GM18508 (cell line): ENCODE measurements at regions not wholly inside any gene's neighbourhood (a gene's known extent, or its start where the extent isn't known, plus 50 kb on each side); places are given as distances from the start of the nearest gene placed in this dataset.
A peak's percentile ranks its signal among the peaks of the same experiment; 100 is the strongest.

Experiments used
- ATAC-seq: cut with Tn5 transposase; IDR thresholded peaks from one replicate; pipeline ENCODE4 v1.9.1; 2021; ENCODE audit warnings: moderate number of reproducible peaks; ENCODE audit not compliant: insufficient read depth, unreplicated experiment

DNA sequence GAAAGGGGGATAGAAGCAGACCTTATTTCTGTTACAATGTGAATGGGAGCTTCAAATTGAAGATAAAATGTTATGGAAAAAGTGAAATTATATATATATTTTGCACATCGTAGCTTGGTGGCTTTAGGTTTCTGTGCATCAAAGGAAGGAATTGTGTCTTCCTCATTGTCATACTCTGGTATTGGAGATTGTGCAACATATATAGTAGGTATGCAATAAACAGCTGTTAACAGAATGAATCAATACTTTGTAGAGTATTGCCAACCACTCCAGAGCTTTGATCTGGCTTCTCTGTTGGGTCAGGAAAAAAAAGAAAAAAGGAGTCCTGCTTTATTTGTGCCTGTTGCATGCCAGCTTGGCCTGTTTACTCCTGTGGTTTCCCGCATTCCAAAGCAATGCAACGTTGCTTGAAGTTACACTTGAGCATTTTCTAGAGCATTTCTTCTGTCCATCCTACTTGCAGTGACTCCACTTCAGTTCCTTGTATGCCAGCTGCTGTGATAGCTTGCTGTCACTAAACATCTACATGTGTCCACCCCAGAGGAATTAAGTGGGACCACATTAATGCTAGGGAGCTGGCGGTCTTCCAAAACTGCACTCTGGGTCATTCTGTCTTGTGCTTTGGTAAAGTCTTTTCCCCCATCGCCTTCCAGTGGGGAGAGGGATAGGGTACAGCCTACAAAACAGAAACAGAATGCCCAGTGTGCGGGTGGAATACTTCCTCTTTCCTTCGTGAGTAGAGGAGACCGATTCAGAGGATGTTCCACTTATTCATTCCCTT, 62.0 kb upstream of the MEF2C start:
- ATAC-seq, result no peak

DNA sequence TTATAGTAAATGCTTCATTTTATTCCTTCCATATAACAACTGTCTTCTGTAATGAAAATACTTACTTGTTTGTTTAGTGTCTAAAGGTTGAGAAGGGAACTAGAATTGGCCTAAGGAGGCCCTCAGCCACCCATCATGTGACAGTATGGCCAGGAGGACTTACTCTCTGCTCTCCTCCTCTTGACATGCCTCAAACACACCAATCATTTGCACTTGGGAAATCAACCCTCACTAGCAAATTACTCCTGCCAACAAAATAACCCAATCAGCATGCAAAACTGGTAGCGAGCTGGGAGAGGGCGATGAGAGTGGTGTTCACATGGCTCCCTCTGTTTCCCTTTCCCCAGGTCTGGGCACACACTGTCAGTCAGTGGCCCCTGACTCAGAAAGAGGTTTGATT, 58.6 kb upstream of the MEF2C start:
- ATAC-seq, result no peak

DNA sequence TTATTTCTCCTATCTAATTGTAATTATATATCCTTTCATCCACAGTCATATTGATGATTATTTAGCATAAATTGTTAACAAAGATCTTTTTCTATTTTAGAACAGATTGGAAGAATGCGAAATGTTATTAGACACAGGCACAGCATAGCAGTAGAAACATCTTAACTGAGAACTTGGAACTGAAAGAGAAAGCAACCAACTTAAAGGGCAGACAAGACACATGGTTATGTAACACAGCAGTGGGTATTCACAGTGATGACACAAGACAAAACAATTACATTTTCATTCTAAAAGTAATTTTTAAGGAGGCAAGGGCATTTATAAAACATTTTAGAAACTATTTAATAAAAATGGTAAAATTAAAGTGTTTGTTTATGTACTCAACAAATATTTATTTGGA, 57.7 kb upstream of the MEF2C start:
- peak; percentile 87 for ATAC-seq

DNA sequence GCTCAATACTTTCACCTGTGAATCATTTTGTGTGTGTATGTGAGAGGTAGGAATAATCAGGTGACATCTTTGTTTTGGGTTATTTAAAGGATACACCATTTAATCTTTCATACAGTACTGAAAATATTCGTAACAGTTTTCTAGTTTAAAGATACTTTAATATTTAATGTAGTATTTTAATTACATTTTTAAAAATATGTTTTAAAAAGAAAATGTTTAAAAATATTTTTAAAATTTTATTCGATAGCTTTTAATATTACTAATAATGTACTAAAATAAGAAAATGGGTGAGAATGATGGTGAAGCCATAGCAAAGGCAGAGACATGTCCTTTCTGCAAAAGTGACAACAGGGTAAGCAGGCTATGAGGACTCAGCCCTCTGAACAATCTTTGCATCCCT, 56.3 kb upstream of the MEF2C start:
- no peak for ATAC-seq

DNA sequence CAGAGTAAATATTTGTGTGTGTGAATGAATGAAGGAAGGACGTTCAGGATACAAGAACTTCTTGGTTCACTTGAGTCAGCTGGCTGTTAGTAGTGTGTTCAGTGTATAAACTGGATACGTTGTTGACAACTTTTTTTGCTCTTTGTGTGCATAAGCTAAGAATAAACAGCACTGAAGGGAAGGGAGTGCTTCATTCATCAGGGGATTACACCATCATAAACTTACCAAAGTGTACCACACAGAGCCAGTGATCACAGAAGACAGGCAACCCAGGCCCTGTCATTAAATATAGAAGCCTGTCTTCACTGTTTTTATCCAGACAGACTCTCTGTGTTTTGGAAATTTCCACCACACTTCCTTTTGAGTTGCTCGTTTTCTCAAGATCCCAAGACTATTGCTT, 55.5 kb upstream of the MEF2C start:
- no peak for ATAC-seq

DNA sequence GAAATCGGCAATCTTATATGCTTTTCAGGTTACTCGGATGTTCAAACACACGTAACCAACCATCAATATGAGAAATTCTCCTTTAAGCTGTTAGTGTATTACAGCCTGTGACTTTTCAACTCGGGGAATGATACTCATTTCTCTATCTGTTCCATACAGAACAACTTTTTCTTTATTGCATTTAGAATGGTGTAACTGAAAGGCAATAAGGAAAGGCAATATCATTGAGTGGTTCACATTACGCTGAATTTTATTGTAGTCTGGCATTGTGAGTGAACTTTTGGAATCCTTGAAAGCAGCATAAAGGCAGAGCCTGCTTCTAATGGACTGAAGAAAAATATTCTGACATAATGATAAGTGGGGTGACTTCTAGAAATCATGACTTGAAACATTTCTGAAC, 54.4 kb upstream of the MEF2C start:
- ATAC-seq, result no peak

DNA sequence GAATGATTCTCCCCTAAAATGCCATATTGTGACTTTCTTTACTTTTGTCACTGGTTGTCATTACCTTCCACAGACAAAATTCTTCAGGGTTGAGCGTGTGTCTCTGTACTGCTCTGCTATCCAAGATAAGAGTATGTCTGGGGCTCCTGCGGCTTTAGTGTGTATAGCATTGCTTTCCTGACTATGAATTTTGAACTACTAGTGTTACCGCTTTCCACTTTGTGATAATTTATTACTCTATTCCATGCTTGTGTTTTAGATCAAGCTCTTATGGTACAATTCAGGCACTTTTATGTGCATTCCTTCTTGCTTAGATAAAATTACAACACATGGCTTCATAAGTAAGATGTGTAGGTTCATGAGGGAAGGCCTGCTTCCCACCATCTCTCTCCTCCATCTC, 51.5 kb upstream of the MEF2C start:
- ATAC-seq, result no peak
